ENCODE measurements at regions not wholly inside any gene's neighbourhood (a gene's known extent, or its start where the extent isn't known, plus 50 kb on each side); places are given as distances from the start of the nearest gene placed in this dataset.
"Not testable (repeated sequence)": the region's sequence is repeated elsewhere in the genome, so short reads cannot be mapped to it uniquely, and the experiment has no call there.

DNA sequence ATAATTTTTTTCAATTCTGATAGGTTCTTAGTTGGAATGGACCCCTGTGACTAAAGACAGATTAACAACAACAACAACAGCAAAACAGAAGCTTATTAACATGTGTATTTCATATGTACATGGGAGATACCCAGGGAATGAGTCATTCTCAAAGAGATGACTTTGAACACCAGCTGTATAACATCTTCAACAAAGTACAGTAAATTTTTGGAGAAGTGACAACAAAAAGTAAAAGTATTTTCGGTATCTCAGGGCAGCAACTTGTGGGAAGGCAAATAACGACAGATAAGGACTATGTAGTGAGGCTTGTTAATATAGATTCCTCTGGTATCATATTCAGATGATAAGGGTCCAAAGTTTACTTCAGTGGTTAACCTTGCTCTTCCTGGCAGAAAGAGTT is 573.4 kb upstream of the RAG2 start:
- DNase-seq (ENCODE audit: low spot score): no peak

- no peak for DNase-seq (ENCODE audit: low spot score)
Observed at GRCh38 chr11:37170311-37170710, 572.3 kb upstream of the RAG2 start.

GRCh38 chr11:37145434-37145833 is 547.4 kb upstream of the RAG2 start:
- not testable (repeated sequence) for DNase-seq (ENCODE audit: low spot score)

DNA sequence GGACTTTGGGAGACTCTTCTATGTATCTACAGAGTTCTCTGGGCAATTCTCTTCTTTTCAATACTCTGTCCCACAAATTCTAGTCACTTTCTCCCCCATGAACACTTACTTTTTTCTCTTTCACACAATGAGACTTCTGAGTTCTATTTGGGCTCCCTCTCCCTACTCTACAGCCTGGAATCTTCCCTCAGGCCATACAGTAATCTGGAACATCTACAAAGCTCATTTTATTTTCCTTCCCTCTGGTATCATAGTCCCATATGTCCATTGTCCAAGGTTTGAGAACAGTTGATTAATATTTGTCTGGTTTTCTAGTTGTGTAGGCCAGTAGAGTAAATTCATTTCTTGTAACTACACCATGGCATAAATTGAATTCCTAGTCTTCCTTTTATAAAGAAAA is 544.6 kb upstream of the RAG2 start:
- no peak for DNase-seq (ENCODE audit: low spot score)

DNA sequence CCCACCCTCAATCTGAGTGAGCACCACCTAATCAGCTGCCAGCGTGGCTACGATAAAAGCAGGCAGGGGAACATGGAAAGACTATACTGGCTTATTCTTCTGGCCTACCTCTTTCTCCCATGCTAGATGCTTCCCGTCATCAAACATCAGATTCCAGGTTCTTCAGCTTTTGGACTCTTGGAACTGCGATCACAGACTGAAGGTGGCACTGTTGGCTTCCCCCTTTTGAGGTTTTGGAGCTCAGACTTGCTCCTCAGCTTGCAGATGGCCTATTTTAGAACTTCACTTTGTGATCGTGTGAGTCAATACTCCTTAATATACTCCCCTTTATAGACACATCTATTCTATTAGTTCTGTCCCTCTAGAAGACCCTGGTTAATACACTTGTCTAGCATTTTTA is 543.7 kb upstream of the RAG2 start:
- no peak for DNase-seq (ENCODE audit: low spot score)

- DNase-seq (ENCODE audit: low spot score): not testable (repeated sequence)
Observed at GRCh38 chr11:37135606-37136005, 537.6 kb upstream of the RAG2 start.

- DNase-seq (ENCODE audit: low spot score): no peak
Observed at GRCh38 chr11:37134637-37135036, 536.6 kb upstream of the RAG2 start.

DNA sequence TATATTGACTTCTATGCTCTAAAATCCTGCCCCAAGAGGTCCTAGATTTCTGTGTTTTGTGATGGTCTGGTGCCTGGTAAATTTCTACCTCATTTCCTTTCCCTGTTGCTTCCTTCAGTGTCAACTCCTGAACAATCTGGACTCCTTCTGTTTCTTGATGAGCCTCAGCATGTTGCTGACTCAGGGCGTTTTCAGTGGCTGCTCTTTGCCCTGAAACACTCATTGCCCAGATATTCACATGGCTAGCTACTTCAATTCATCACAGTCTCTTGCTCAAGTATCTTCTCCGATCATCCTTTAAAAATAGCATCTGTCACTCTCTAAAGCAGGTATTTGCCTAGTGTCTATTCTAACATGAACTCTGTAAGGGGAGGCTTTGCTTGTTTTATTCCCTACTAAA is 526.3 kb upstream of the RAG2 start:
- DNase-seq (ENCODE audit: low spot score): no peak

DNA sequence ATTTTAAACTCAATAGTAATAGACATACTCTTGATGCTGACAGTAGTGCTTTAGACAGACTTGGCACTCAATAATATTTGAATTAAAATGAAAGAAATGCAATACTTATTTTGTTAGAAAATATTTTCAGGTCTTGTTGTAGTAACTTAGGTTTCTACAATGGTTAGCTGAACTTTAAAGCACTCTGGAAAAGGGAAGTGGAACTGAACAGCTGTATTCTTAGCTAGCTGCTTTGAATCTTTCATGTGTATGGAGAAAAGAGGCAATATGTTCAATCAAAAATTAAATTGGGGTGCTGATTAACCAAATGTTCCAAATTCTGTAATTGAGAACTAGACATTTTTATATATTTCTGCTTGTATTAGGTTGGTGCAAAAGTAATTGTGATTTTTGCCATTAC is 517.9 kb upstream of the RAG2 start:
- no peak for DNase-seq (ENCODE audit: low spot score)

GRCh38 chr11:37110385-37110784 is 512.3 kb upstream of the RAG2 start:
- DNase-seq (ENCODE audit: low spot score): no peak

GRCh38 chr11:37109286-37109585 is 511.2 kb upstream of the RAG2 start:
- no peak for DNase-seq (ENCODE audit: low spot score)

- no peak for DNase-seq (ENCODE audit: low spot score)
Observed at GRCh38 chr11:37108436-37109285, 510.6 kb upstream of the RAG2 start.

GRCh38 chr11:37107831-37108230 is 509.8 kb upstream of the RAG2 start:
- no peak for DNase-seq (ENCODE audit: low spot score)

GRCh38 chr11:37107415-37107814 is 509.4 kb upstream of the RAG2 start:
- DNase-seq (ENCODE audit: low spot score): no peak

DNA sequence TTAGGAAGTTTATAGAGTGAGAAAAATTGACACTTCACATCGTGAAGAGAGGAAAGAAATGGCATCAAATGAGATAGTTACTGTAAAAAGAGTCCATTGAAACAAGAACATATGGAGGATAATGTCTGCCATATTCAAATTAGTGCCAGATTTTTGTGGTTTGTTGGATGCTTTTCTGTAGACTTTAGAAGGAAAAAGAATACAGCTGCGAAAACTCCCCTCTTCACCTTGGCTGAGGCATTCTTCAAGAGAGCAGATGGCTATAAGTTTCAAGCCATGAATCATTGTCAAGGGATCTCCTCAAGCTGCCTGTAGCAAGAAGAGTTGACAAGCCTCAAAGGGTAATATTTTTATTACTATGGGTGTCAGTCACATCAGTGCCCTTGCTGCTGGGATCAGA is 507.4 kb upstream of the RAG2 start:
- no peak for DNase-seq (ENCODE audit: low spot score)

DNA sequence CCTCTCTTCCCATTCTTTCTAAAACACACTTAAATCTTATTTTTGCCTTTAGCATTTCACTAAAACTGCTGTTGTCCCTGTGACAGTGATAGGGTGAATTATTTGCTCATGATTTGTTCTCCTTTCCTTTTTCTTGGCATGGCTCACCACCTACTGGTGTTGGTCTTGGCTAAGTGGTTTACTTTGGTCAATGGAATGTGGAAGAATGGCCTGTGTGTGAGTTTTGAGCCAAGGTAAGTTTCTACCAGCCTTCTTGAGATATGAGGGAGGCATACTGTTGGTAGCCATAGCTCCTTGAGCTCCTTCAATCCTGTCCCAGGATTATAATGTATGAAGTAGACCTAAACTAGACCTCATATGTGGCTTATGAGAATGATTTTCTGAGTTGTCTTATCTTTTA is 506.3 kb upstream of the RAG2 start:
- DNase-seq (ENCODE audit: low spot score): no peak

DNA sequence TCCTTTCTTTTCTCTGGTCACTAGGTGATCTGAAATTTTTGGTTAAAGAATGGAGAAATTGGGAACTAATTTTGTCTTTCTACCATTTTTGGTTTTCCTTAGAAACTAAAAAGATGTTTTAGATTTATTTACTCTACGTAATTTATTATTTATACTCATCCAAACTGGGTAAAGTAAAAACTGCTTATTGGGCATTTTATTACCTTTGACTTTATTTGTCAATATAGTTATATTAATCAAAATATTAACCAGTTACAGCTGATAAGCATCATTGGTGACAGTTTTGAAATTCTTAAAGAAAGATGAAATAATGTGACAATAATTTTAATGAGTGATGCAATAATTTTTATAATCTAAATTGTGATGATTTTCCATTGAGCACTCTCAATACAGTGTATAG is 502.0 kb upstream of the RAG2 start:
- no peak for DNase-seq (ENCODE audit: low spot score)

- no peak for DNase-seq (ENCODE audit: low spot score)
Observed at GRCh38 chr11:37092487-37092886, 494.5 kb upstream of the RAG2 start.

DNA sequence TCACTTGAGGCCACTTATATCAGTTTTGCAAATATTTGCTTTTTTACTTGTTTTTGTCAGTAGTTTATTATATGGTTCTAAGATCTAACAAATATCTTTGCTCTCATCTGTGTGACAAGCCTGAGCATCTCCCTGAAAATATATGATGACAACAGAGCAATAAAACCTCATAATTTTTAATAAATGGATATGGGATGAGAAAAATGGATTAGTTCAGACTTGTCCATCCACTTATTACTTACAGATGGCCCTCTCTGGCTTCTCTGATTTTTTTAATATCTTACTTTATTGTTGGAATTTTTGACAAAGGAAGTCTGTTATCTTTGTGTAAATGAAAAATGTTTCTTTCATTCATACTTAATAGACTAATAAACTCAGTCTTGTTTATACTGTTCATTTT is 491.4 kb upstream of the RAG2 start:
- DNase-seq (ENCODE audit: low spot score): no peak

GRCh38 chr11:37088573-37088910 is 490.5 kb upstream of the RAG2 start:
- DNase-seq (ENCODE audit: low spot score): no peak

DNA sequence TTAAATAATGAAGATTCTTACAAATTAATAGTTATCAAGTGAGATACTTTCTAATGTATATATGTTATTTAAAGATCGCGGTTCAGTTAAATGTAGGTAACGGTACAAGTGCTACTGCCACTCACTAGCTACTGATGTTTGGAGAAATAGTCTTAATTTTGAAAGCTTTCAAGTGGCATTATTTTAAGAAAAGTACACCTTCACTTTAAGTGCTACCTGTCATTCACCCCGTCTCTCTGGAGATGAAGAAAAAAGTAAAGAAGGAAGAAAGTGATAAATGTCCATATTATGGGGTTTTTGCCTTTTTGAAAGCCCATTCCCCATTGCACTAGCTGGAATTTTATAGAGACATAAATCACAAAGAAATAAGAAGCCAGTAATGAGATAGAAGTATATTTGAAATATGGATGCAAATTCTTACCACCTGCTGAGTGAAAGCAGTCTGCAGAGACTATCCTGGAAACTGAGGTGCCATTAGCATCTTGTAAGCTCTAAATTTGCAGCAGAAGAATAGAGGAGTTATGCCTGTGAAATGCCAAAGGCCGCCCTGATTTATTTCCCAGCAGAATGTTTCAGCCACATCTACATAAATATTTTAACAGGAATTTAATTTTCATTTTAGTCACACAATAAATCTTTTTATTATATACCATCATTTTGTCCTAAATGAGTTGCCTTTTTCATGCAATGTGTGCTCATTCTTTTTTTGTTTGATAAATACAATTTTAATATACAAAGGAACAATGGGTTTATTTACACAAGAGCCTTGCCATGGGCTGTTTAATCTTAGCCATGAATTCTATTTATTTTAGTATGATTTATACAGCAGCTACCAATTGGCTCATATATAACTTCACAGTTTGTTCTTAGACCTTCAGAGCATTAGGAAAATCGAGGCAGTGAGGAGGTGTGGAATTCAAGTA is 489.9 kb upstream of the RAG2 start:
- DNase-seq (ENCODE audit: low spot score): no peak

GRCh38 chr11:37078521-37078920 is 480.5 kb upstream of the RAG2 start:
- DNase-seq (ENCODE audit: low spot score): no peak

DNA sequence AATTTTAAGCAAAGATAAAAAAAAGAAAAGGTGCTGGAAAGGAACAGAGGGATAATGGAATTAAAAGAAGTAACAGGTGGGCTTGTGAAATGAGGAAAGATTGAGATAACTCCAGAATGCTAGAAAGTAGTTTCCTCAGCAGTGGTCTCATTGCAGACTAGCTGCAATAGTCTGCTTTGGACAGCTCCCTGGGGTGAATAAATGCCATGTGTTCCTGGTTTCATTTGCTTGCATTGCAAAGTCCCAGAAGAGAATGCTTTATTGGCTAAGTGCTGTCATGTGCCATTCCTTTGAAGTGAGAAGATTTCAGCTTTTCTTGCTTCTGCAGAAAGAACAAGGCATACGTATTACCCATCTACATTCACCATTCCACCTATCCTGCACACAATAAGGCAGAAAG is 478.8 kb upstream of the RAG2 start:
- no peak for DNase-seq (ENCODE audit: low spot score)
